Type B pancreatic cell (in vitro differentiated cells): ENCODE measurements at regions not wholly inside any gene's neighbourhood (a gene's known extent, or its start where the extent isn't known, plus 50 kb on each side); places are given as distances from the start of the nearest gene placed in this dataset.

Experiments used
- DNase-seq: peaks from one replicate; pipeline ENCODE4 v3.0.0; 2021; ENCODE audit warnings: mixed read lengths; ENCODE audit not compliant: unreplicated experiment; ENCODE audit errors: extremely low spot score
- H3K27ac Mint-ChIP-seq: 2 replicates; pipeline ENCODE4 v1.8.0; 2021; ENCODE audit warnings: mild to moderate bottlenecking, mixed read lengths
- H3K27me3 Mint-ChIP-seq: 2 replicates; pipeline ENCODE4 v1.8.0; 2021; ENCODE audit warnings: mixed read lengths
- H3K36me3 Mint-ChIP-seq: 2 replicates; pipeline ENCODE4 v1.8.0; 2021; ENCODE audit warnings: mixed read lengths
- H3K4me1 Mint-ChIP-seq: one replicate; pipeline ENCODE4 v1.8.0; 2021; ENCODE audit warnings: mixed read lengths; ENCODE audit not compliant: unreplicated experiment
- H3K4me3 Mint-ChIP-seq: 2 replicates; pipeline ENCODE4 v1.8.0; 2021; ENCODE audit warnings: mild to moderate bottlenecking, mixed read lengths
- H3K9me3 Mint-ChIP-seq: 2 replicates; pipeline ENCODE4 v1.8.0; 2021; ENCODE audit warnings: mixed read lengths
- CTCF ChIP-seq: fragments of 200-600 bp; sonication (generic); conservative IDR thresholded peaks from 2 replicates; pipeline ENCODE4 v1.5.0; 2021; ENCODE audit warnings: antibody characterized with exemption, mild to moderate bottlenecking

DNA sequence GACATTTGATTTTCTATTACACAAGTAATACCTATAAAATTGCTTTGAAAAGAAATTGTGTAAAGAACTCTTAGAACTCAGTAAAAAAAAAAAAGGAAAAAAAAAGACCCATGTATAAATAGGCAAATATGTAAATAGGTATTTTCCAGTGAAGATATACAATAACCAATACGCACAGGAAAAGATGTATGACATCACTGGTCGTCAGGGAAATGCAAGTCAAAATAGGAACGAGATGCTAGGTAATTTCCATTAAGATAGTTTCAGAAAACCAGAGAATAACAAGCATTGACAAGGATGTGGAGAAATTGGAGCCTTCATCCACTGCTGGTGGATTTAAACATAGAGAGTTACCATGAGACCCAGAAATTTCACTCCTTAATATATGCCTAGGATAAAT lies 708.8 kb downstream of the MTRR start:
- no peaks in the 10 kb centered on the region for H3K4me1 Mint-ChIP-seq
- TF ChIP-seq CTCF: no peak
- H3K36me3 Mint-ChIP-seq: no peaks in the 10 kb centered on the region
- H3K27ac Mint-ChIP-seq: no peak overlapping the region
- H3K9me3 Mint-ChIP-seq: no peaks in the 10 kb centered on the region
- DNase-seq: no peak
- no peak overlapping the region for H3K4me3 Mint-ChIP-seq
- peaks cover 27% of the 10 kb centered on the region for H3K27me3 Mint-ChIP-seq

DNA sequence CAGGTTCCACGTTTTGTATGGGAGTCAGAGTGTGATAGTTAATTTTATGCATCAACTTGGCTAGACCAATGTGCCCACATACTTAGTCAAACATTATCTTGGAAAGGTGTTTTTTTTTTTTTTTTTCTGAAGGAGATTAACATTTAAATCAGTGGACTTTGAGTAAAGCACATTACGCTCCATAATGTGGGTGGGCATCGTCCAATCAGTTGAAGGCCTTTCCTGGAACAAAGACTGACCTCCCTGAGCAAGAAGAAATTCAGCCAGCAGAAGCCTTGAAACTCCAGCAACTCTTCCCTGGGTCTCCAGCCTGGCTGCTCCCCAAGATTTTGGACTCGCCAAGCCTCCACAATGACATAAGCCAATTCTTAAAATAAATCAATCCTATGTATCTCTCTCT lies 711.4 kb downstream of the MTRR start:
- Mint-ChIP-seq H3K4me3 (no peak overlapping the region), H3K9me3 (no peaks in the 10 kb centered on the region), H3K27me3 (peaks cover 25% of the 10 kb centered on the region), H3K27ac (no peak overlapping the region), H3K36me3 (no peaks in the 10 kb centered on the region), H3K4me1 (no peaks in the 10 kb centered on the region)
- no peak for TF ChIP-seq CTCF
- no peak for DNase-seq

DNA sequence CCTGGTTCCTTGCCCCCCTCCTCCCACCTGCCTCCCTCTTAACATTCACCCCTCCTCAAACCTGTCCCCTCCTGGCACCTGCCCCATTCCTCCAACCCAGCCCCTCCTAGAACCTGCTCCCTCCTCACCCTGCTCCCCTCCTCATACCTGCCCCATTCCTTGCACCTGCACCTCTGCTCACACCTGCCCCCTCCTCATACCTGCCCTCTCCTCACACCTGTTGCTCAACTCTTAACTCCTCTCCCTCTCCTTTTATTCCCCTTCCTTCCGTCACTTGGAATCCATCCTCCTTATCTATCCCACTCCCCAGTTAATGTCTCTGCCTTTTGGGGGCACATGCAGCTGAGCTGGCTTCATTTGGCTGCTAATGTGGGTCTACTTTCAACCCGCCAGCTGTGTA lies 712.1 kb downstream of the MTRR start:
- Mint-ChIP-seq H3K27me3 (peaks cover 25% of the 10 kb centered on the region), H3K4me3 (no peak overlapping the region), H3K27ac (no peak overlapping the region), H3K9me3 (no peaks in the 10 kb centered on the region), H3K36me3 (no peaks in the 10 kb centered on the region), H3K4me1 (no peaks in the 10 kb centered on the region)
- DNase-seq: no peak
- no peak for TF ChIP-seq CTCF

- Mint-ChIP-seq H3K9me3 (peaks cover 4% of the 10 kb centered on the region), H3K27ac (no peak overlapping the region), H3K4me3 (no peak overlapping the region), H3K27me3 (peaks cover 25% of the 10 kb centered on the region), H3K4me1 (no peaks in the 10 kb centered on the region), H3K36me3 (no peaks in the 10 kb centered on the region)
- no peak for DNase-seq
- peak; percentile 30 for TF ChIP-seq CTCF
Observed at GRCh38 chr5:8585230-8586018, 716.5 kb downstream of the MTRR start.

DNA sequence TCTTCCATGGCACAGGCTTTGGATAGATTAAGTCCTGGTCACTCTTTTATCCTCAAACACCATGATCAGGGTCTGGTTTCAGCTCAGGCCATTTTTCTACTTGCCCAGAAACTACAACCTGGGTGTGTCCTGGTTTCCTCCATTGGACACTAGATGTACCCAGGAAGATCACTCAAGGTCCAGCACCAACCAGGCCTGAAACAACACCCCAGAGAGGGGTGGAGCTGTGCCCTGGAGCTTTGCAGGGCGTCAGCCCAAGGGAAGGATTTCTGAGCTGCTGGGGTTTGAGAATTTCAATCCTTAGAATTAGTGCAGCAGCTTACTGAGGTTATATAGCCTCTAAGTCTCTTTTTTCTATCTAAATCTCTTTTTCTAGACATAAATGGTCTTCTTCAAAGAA lies 722.0 kb downstream of the MTRR start:
- Mint-ChIP-seq H3K36me3 (no peaks in the 10 kb centered on the region), H3K9me3 (peaks cover 5% of the 10 kb centered on the region), H3K27ac (no peak overlapping the region), H3K4me3 (no peak overlapping the region), H3K4me1 (no peaks in the 10 kb centered on the region), H3K27me3 (peaks cover 3% of the 10 kb centered on the region)
- no peak for TF ChIP-seq CTCF
- DNase-seq: no peak
